ENCODE measurements at regions not wholly inside any gene's neighbourhood (a gene's known extent, or its start where the extent isn't known, plus 50 kb on each side); places are given as distances from the start of the nearest gene placed in this dataset.

GRCh38 chr11:70644343-70645060 lies 246.2 kb downstream of the CTTN start:
- no peaks in the 10 kb centered on the region for H4K20me1 ChIP-seq (ENCODE audit: insufficient read depth)

GRCh38 chr11:70645537-70645936 lies 247.2 kb downstream of the CTTN start:
- peaks cover 14% of the 10 kb centered on the region for H3K79me2 ChIP-seq (replicated peaks; ENCODE audit: insufficient read depth, low read length)
- no peak overlapping the region for H3K4me3 ChIP-seq (ENCODE audit: low read length)
- H3K9ac ChIP-seq (ENCODE audit: low read length), result no peak overlapping the region
- H3K27ac ChIP-seq (ENCODE audit: low read length), result no peak overlapping the region
- no peak overlapping the region for H2AFZ ChIP-seq (ENCODE audit: low read depth, low read length)
- H3K27me3 ChIP-seq (ENCODE audit: insufficient read depth, low read depth, low read length), result no peaks in the 10 kb centered on the region
- no peak overlapping the region for H3K4me2 ChIP-seq (ENCODE audit: low read length)
- H3K9me3 ChIP-seq (ENCODE audit: low read length), result peaks cover 5% of the 10 kb centered on the region
- no peaks in the 10 kb centered on the region for H4K20me1 ChIP-seq (ENCODE audit: insufficient read depth)
- H3K36me3 ChIP-seq (ENCODE audit: insufficient read depth, low read length), result peaks cover 4% of the 10 kb centered on the region
- H3K9me2 ChIP-seq (ENCODE audit: insufficient read depth, low read length), result no peaks in the 10 kb centered on the region
- no peaks in the 10 kb centered on the region for H3F3A ChIP-seq (ENCODE audit: insufficient read depth, low read length, poor library complexity, severe bottlenecking)
- TF ChIP-seq RAD21 (conservative IDR thresholded peaks at IDR 0.05) (no peak), SMC3 (conservative IDR thresholded peaks at IDR 0.05; ENCODE audit: poor library complexity) (no peak), TAF1 (IDR thresholded peaks at IDR 0.05; ENCODE audit: low read depth) (no peak), CTCF (IDR thresholded peaks at IDR 0.05; ENCODE audit: poor library complexity, severe bottlenecking) (no peak), EZH2 (IDR thresholded peaks at IDR 0.05; ENCODE audit: borderline replicate concordance, insufficient read depth, low read length, poor library complexity, severe bottlenecking) (no peak), EP300 (conservative IDR thresholded peaks at IDR 0.05; ENCODE audit: poor library complexity, severe bottlenecking) (no peak)

More at GRCh38 chr11:70644343-70645060, 246.2 kb downstream of the CTTN start:
- no peak overlapping the region for H3K9ac ChIP-seq (ENCODE audit: low read length)
- no peak overlapping the region for H2AFZ ChIP-seq (ENCODE audit: low read depth, low read length)
- H3K4me3 ChIP-seq (ENCODE audit: low read length), result no peak overlapping the region
- H3K36me3 ChIP-seq (ENCODE audit: insufficient read depth, low read length), result peaks cover 4% of the 10 kb centered on the region
- peaks cover 5% of the 10 kb centered on the region for H3K9me3 ChIP-seq (ENCODE audit: low read length)
- H3K27me3 ChIP-seq (ENCODE audit: insufficient read depth, low read depth, low read length), result no peaks in the 10 kb centered on the region
- no peaks in the 10 kb centered on the region for H3F3A ChIP-seq (ENCODE audit: insufficient read depth, low read length, poor library complexity, severe bottlenecking)
- no peaks in the 10 kb centered on the region for H3K9me2 ChIP-seq (ENCODE audit: insufficient read depth, low read length)
- TF ChIP-seq EZH2 (IDR thresholded peaks at IDR 0.05; ENCODE audit: borderline replicate concordance, insufficient read depth, low read length, poor library complexity, severe bottlenecking) (no peak), POLR2AphosphoS5 (IDR thresholded peaks at IDR 0.05) (no peak), TAF1 (IDR thresholded peaks at IDR 0.05; ENCODE audit: low read depth) (no peak), MXI1 (conservative IDR thresholded peaks at IDR 0.05; ENCODE audit: poor library complexity, severe bottlenecking) (no peak), RAD21 (conservative IDR thresholded peaks at IDR 0.05) (no peak), EP300 (conservative IDR thresholded peaks at IDR 0.05; ENCODE audit: poor library complexity, severe bottlenecking) (no peak), CTCF (IDR thresholded peaks at IDR 0.05; ENCODE audit: poor library complexity, severe bottlenecking) (no peak), SMC3 (conservative IDR thresholded peaks at IDR 0.05; ENCODE audit: poor library complexity) (no peak), REST (IDR thresholded peaks at IDR 0.05; ENCODE audit: borderline replicate concordance) (no peak)
- H3K27ac ChIP-seq (ENCODE audit: low read length), result no peak overlapping the region
- no peak overlapping the region for H3K4me2 ChIP-seq (ENCODE audit: low read length)
- peaks cover 10% of the 10 kb centered on the region for H3K79me2 ChIP-seq (replicated peaks; ENCODE audit: insufficient read depth, low read length)
